CD4-positive, alpha-beta T cell treated with Interleukin-4 for 4 hours (primary cell): ENCODE measurements at regions not wholly inside any gene's neighbourhood (a gene's known extent, or its start where the extent isn't known, plus 50 kb on each side); places are given as distances from the start of the nearest gene placed in this dataset.

Source experiments
- DNase-seq: peaks from one replicate; pipeline ENCODE4 v3.0.0-alpha.2; 2020

GRCh38 chr13:44260336-44260735 lies 113.3 kb upstream of the SERP2 start:
- no peak for DNase-seq

GRCh38 chr13:44263751-44264620 lies 109.6 kb upstream of the SERP2 start:
- no peak for DNase-seq

- DNase-seq, result no peak
Observed at GRCh38 chr13:44266305-44266704, 107.3 kb upstream of the SERP2 start.

DNA sequence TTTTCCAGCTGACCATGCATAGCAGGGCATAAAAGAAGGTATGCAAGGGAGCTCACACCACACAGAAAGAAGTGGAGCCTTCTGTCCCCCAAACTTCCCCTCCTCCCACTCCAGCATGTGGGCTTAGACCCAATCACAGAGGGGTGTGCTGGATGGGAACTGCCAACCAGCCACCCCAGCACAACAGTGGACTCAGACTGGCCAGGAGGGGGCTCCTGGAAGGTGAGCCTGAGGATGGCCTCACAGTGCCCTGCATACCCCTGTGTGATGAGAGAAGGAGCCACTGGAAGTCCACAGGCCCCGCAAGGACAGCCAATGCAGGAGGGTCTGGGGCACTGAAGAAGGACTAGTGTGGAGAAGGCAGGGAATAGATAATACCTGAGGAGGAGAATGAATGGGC lies 106.9 kb upstream of the SERP2 start:
- no peak for DNase-seq

DNA sequence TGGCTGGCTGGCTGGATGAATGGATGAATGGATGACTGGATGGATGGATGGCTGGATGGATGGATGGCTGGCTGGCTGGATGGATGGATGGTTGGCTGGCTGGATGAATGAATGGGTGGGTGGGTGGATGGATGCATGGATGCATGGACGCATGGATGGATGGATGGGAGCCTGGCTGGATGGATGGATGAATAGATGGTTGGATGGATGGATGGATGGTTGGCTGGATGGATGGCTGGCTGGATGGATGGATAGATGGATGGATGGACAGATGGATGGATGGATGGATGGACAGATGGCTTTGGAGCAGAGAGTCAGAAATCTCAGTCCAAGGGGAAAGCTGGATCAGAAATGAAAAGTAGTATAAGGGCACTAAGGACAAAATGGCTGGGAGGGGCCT lies 106.4 kb upstream of the SERP2 start:
- DNase-seq, result no peak

DNA sequence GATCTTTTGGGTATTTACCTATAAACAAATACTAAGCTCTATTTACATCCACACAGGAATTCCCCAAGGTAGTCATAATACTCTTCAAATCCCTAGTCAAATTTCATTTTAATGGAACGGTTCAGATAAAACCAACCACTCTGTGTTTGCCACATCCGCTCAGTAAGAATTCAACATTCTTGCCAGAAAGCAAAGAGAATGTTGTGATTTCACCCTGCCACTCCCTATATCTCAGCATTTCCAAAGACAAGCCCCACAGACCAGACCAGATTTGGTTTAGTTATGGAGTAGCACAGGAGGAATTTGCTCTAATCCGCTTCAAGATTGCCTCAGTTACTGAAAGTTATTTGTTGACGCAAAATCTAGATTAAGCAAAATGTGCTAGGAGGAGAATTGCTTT lies 105.6 kb upstream of the SERP2 start:
- no peak for DNase-seq

DNA sequence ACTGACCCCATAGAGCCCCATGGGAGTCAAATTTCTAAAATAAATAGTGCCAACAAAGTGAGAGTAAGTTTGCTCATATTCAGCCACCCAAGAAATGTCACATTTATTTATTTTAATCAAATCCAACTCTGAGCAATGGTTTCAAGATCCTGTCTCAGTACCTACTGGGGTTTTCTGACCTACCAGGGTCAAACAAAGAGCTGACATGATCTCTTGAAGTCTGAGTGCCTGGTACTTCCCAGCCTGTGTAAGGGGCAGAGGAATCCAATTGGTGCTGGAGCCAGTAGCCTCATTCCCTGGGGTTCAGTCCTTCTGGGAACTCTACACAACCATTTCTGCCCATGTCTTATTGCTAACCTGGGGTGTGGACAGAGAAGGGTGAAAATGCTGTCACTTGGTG lies 104.6 kb upstream of the SERP2 start:
- no peak for DNase-seq

- DNase-seq, result no peak
Observed at GRCh38 chr13:44270150-44270549, 103.5 kb upstream of the SERP2 start.

- no peak for DNase-seq
Observed at GRCh38 chr13:44271031-44271455, 102.6 kb upstream of the SERP2 start.

- DNase-seq, result no peak
Observed at GRCh38 chr13:44271473-44271872, 102.2 kb upstream of the SERP2 start.

DNA sequence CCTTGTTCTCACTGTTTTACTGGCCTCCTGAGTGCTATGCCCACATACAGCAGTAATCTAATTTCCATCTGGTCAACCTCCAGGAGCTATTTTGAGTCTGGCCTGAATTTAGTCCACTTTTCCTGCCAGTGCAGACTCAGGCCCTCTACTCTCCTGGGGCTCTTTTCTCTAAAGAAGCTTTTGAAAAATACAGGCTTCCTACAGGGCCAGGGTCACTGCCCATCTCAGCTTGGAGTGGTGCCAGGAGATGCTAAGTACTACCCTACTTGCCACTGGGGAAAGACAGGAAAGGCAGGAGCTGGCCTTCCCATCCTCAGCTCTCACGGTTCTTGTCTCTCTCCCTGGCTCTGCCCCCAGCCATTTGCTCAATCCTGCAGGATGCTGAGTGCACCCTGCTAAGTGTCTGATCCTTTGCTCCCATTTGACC lies 101.7 kb upstream of the SERP2 start:
- DNase-seq, result no peak

GRCh38 chr13:44272692-44273091 lies 100.9 kb upstream of the SERP2 start:
- no peak for DNase-seq

- DNase-seq, result no peak
Observed at GRCh38 chr13:44273216-44273615, 100.4 kb upstream of the SERP2 start.

DNA sequence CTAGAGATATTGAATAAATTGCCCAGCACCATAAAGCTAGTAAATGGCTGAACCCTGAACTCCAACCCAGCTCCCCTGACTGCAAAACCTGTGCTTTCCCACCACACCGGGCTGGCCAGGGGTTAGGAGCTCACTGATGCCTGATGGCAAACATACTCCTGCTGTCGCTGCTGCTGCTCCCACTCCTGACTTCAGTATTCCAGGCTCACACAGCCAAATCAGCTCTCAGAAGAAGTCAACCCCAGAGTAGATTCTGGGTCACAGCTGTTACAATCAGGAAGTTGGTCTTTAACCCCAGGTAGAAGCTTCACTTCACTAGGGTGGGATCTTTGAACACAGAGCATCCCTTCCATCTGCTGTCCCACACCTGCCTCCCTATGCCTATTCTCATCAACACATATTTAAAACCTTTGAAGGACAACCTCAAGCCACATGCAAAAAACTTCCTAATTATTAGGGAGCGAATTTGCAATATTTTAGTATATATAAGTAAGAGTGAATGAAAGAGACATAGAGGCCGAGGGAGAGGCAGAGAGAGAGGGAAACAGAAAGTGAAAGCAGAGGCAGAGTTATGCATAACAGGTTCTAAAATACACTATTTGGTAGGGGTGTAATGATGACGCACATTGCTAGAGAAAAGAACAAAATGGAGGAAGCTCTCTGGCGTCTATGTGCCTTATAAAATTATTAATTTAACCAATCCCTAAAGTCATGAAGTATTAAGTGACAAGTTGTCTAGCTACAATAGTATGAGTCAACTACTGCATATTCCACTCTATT lies 99.4 kb upstream of the SERP2 start:
- peak; percentile 82 for DNase-seq

- peak; percentile 21 for DNase-seq
Observed at GRCh38 chr13:44274771-44275205, 98.8 kb upstream of the SERP2 start.

- DNase-seq, result no peak
Observed at GRCh38 chr13:44275381-44275780, 98.2 kb upstream of the SERP2 start.

DNA sequence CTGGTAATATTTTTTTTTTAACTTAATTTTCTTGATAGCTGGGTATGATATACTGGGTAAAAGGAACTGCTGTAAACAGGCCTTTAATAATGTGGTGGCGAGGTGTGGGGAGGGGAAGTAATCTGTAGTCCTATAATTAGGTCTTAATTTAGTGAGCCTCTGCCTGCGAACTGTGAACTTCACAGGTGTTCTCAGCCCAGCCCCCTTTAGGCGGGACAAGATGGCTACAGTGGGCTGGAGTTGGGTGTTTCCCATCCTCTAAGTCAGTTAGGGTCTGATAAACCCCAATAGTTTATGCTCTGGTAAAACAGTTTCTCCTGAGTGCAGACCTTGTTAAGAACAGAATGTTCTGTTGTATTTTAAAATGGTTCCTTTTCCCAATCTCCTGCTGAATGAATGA lies 97.6 kb upstream of the SERP2 start:
- DNase-seq, result no peak

DNA sequence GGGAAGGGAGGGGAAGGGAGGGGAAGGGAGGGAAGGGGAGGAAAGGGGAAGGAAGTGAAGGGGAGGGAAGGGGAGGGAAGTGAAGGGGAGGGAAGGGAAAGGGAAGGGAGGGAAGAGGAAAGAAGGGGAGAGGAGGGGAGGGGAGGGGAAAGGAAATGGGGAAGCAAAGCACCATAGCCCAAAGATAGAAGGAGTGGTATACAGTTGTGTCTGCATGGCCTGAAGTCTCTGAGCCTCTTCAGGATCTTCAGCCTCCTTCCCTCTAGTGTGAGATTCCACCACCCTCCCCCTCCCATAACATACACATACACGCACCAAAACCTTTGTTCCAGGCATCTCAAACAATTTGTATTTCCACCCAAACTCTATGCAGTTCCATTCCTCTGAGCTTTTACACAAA lies 96.2 kb upstream of the SERP2 start:
- no peak for DNase-seq

- no peak for DNase-seq
Observed at GRCh38 chr13:44278166-44278565, 95.5 kb upstream of the SERP2 start.

GRCh38 chr13:44280456-44280855 lies 93.2 kb upstream of the SERP2 start:
- DNase-seq, result no peak

DNA sequence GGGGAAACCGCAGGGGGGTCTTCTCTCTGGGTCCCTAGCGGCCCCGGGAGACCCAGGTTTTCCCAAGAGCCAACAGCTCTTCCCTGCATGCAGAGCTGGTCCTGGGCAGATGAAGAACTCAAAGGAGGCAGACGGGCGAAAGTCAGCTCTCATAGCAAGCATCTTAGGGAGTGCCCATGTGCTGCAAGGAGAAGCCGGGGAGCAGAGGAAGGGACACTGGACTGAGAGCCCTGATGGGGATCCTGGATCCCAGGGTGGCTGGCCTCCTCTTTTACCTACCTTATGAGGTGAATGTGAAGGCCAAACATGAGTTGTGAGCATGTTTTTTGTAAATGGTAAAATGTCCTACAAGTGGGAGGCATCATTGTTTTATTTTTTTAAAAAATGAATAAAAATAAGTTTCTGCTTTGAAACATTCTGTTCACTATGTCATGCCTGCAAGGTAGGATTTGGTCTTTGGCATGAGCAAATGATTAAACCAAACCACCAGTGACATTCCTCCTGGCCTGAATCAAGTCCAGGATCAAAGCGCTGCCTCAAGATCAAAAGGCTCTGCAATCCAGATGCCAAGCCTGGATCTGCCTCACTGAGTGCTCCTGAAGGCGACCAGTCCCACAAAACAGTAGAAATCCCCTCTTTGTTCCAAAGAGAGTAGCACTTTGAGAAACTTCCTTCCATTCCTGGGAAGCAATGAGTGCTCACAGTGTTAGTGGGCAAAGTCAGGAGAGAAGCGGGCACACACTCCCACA lies 92.2 kb upstream of the SERP2 start:
- no peak for DNase-seq

GRCh38 chr13:44283600-44283999 lies 90.0 kb upstream of the SERP2 start:
- DNase-seq, result no peak

DNA sequence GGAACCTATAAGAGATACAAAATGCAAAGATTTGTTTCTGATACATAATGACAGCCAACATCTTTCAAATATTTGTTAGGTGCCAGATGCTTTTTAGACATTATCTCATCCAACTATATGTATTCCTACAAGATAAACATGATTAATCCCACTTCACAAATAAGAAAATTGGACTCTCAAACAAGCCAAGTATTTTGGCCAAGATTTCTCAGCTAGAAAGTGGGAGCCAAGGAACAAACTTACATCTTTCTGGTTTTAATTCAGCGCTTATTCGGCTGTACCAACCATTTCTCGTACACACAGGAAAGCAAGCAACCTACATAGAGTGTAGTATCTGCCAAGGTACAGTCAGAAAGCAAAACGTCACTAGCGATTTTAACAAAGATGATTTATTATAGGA lies 85.7 kb upstream of the SERP2 start:
- no peak for DNase-seq
